Cardiac fibroblast (primary cell): ENCODE measurements at regions not wholly inside any gene's neighbourhood (a gene's known extent, or its start where the extent isn't known, plus 50 kb on each side); places are given as distances from the start of the nearest gene placed in this dataset.

Experiments
- DNase-seq, 2 donors: peaks; one replicate each; pipeline versions ENCODE4 v3.0.0 to v3.0.0-alpha.2; 2010; ENCODE audit warnings: low read depth in 2 of 2
- H3K4me3 ChIP-seq, 2 donors: replicated peaks in 1 of 2; 1 replicate in 1 of 2; 2 replicates in 1 of 2; pipeline ENCODE4 v1.5.1; 2011; ENCODE audit warnings: low read depth in 2 of 2, low read length in 2 of 2, mild to moderate bottlenecking in 2 of 2, moderate library complexity in 1 of 2
- TF ChIP-seq, protein P1 (sequence below): IDR thresholded peaks from one replicate; pipeline ENCODE4 v1.5.1; 2011; ENCODE audit warnings: low read depth, mild to moderate bottlenecking, low read length, inconsistent platforms

DNA sequence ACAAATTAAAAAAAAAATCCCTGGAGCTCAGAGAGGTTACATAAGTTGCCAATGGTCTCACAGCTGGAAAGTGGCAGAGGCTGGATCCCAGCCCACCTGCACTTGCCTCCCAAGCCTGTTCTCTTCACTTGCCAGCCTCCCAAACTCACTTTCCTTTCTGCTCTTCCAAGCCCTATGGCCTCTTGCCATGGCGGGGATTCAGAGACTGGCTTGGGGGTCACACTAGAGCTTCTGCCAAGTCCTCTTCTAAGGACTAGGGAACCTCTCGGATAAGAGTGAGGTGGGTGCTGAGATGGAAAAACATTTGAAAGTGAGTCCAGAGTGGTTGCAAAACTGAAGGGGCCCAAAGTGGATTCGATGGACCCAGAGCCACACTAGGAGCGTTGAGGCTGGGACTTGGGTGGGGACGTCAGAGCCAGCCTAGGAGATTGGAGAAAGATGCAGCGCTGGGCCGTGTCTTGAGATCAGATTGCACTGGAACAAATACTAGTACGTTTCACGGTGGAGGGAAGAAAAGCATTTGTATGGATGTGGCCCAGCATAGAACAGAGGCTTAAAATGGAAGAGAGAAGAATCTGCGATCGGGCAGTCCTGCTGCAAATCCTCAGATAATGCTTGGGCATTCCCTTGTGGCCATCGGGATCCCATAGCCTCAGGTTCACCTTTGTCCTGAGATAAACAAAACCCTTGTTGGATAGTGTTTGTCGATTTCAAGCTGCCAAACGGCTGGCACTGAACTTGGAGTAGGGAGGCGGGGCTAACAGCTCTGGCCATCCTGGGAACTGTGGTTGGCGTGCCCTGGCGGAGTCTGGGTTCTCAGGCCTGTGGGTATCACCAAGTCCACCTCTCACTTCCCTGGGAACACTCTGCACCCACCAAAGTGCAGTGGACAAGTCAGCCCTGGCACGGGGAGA is 84.8 kb downstream of the ING1 start:
- no peak overlapping the region for H3K4me3 ChIP-seq
- DNase-seq, result no peak
- TF ChIP-seq, protein P1, sequence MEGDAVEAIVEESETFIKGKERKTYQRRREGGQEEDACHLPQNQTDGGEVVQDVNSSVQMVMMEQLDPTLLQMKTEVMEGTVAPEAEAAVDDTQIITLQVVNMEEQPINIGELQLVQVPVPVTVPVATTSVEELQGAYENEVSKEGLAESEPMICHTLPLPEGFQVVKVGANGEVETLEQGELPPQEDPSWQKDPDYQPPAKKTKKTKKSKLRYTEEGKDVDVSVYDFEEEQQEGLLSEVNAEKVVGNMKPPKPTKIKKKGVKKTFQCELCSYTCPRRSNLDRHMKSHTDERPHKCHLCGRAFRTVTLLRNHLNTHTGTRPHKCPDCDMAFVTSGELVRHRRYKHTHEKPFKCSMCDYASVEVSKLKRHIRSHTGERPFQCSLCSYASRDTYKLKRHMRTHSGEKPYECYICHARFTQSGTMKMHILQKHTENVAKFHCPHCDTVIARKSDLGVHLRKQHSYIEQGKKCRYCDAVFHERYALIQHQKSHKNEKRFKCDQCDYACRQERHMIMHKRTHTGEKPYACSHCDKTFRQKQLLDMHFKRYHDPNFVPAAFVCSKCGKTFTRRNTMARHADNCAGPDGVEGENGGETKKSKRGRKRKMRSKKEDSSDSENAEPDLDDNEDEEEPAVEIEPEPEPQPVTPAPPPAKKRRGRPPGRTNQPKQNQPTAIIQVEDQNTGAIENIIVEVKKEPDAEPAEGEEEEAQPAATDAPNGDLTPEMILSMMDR, result no peak

DNA sequence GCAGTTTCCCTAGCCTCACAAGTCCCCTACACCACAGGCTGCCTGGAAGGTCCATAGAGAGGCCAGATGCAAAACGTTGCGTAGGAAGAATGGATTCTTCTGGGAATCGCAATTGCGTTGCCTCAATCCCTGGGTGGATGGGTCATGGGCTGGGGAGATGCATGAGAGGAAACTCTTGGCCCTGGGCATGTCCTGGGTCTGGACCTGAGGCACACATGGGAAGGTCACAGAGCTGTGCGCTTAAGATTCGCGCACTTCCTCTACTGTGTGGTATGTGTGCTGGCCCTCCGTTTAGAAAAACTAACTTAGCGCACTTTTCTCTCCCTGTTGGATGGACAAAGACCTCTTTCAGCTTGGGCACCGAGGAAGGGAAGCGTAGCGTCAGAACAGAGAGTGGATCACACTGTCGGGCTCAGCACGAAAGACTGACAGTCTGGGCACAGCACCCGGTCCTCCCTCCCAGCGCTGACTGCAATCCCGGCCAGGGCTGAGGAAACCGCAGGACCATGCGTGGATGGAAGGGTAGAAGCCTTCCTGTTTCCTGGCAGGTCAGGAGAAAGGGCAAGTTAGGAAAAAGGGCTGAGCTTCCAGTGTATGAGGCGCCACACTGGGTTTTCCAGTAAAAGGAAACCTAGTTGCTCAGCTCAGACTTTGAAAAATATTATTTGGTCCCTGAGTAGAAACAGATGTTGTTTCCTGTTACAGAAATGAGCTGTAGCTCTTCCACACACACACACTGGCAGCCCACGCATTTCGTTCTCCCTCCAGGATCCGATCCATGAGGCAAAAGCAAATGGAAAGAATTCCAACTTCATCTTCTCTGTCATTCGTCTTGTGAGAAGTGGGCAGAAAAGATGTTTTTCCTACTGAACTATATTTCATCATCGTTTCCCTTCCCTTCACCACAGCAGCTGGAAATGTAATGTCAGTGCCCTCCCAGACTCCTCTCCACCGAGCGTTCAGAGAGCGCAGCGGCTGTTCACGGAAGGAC is 86.0 kb downstream of the ING1 start:
- TF ChIP-seq, protein P1, result no peak
- DNase-seq, result peak; percentile 62 to 97
- H3K4me3 ChIP-seq, result peak overlapping the region; percentile 27 to 40

DNA sequence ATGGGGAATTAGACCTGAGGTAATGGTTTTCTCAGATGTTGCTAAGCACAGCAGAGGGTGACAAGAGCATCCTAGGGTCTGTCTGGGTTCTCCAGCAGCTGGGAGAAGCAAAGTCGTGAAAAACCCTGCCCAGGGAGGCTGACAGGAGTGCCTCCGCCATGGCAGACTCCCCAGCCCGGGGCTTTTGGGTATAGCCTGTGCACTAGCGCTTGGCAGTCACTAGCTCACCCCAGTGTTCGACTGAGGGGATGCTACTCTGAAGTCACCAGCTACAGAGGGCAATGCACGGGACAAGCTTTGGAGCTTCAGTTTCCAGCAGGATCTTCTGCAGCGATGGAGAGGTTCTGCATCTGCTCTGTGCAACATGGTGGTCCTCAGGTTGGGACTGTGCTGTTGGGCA is 87.5 kb downstream of the ING1 start:
- no peak overlapping the region for H3K4me3 ChIP-seq
- TF ChIP-seq, protein P1, result no peak
- no peak for DNase-seq

DNA sequence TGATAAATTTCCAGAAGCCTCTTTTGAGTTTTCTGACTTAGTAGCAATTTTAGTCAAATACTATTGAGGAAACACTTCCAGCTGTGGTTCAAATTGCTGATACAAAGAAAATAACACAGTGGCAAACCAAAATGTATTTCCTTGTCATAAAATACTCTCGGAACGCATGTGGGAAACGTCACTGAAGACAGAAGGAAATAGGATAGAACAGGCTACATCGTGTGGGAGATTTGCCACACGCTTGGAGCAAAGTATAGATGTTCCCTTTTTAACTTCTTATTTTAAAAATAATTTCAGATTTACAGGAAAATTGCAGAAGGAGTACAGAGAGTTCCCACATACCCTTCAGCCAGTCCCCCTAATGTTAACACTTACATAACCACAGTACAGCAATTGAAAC is 88.8 kb downstream of the ING1 start:
- TF ChIP-seq, protein P1, result no peak
- no peak overlapping the region for H3K4me3 ChIP-seq
- DNase-seq, result no peak

DNA sequence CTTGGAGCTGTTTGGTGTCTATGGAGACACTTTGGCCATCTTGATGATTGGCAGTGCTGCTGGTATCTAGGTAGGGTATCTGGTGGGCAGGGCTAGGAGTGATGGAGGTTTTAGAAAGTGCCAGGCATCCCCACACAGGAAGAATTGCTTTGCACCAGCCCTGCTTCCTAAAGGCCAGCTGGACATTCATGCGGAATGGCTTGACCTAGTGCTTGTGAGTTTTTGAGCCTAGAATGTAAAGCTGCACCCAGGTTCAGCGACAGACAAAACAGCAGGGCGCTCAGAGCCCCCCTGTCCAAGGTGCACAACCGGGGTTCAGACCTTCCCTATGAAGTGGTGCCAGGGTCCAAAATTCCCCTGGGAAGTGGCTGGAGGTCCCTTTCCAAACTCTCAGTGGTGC is 93.1 kb downstream of the ING1 start:
- TF ChIP-seq, protein P1, result no peak
- no peak overlapping the region for H3K4me3 ChIP-seq
- DNase-seq, result no peak

DNA sequence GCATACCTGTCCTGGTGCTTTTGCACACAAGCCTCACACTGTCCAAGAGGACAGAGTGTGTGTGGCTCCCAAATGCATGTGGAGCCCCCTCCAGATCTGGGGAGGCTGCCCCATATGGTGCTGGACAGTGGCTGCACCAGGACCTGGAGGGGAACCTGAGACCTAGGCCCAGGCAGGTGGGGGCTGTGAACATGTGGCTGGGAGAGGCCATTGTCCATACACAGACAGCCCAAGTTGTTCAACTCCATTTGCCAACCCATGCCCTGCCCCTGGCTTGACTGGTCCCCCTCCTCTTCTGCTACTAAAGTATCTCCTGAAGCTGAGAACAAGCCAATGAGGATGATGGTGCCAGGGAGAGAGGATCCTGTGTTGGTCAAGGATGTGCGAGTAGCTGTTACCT is 94.0 kb downstream of the ING1 start:
- DNase-seq, result no peak
- no peak overlapping the region for H3K4me3 ChIP-seq
- TF ChIP-seq, protein P1, result no peak
